SK-N-DZ (cell line): ENCODE measurements at regions not wholly inside any gene's neighbourhood (a gene's known extent, or its start where the extent isn't known, plus 50 kb on each side); places are given as distances from the start of the nearest gene placed in this dataset.
"Not testable (repeated sequence)": the region's sequence is repeated elsewhere in the genome, so short reads cannot be mapped to it uniquely, and the experiment has no call there.

Source experiments
- DNase-seq: peaks from one replicate; pipeline ENCODE4 v3.0.0-alpha.2; 2015; ENCODE audit warnings: low spot score

GRCh38 chr17:79560527-79560926 is 50.3 kb downstream of the RBFOX3 start:
- DNase-seq, result no peak

GRCh38 chr17:79559111-79559887 is 51.6 kb downstream of the RBFOX3 start:
- DNase-seq, result no peak

- no peak for DNase-seq
These were observed 52.6 kb downstream of the RBFOX3 start for GRCh38 chr17:79558091-79558900.

- DNase-seq, result no peak
These were observed 53.4 kb downstream of the RBFOX3 start for GRCh38 chr17:79557276-79558090.

- no peak for DNase-seq
These were observed 54.6 kb downstream of the RBFOX3 start for GRCh38 chr17:79556271-79556670.

- DNase-seq, result no peak
These were observed 55.3 kb downstream of the RBFOX3 start for GRCh38 chr17:79555543-79555942.

- not testable (repeated sequence) for DNase-seq
These were observed 56.5 kb downstream of the RBFOX3 start for GRCh38 chr17:79554346-79554745.

GRCh38 chr17:79552824-79553223 is 58.0 kb downstream of the RBFOX3 start:
- no peak for DNase-seq

- no peak for DNase-seq
These were observed 58.4 kb downstream of the RBFOX3 start for GRCh38 chr17:79552405-79552804.

- no peak for DNase-seq
These were observed 61.5 kb downstream of the RBFOX3 start for GRCh38 chr17:79549141-79549915.

GRCh38 chr17:79548116-79548515 is 62.7 kb downstream of the RBFOX3 start:
- DNase-seq, result no peak

- no peak for DNase-seq
These were observed 63.3 kb downstream of the RBFOX3 start for GRCh38 chr17:79547586-79547985.

GRCh38 chr17:79547171-79547570 is 63.7 kb downstream of the RBFOX3 start:
- not testable (repeated sequence) for DNase-seq

GRCh38 chr17:79546386-79546785 is 64.5 kb downstream of the RBFOX3 start:
- no peak for DNase-seq

GRCh38 chr17:79545251-79546005 is 65.4 kb downstream of the RBFOX3 start:
- DNase-seq, result no peak

- no peak for DNase-seq
These were observed 66.5 kb downstream of the RBFOX3 start for GRCh38 chr17:79544142-79544914.

- DNase-seq, result no peak
These were observed 67.3 kb downstream of the RBFOX3 start for GRCh38 chr17:79543531-79543930.

- DNase-seq, result no peak
These were observed 68.1 kb downstream of the RBFOX3 start for GRCh38 chr17:79542718-79543117.

- peak; percentile 46 for DNase-seq
These were observed 69.6 kb downstream of the RBFOX3 start for GRCh38 chr17:79541056-79541850.
